K562 (cell line): ENCODE measurements at regions not wholly inside any gene's neighbourhood (a gene's known extent, or its start where the extent isn't known, plus 50 kb on each side); places are given as distances from the start of the nearest gene placed in this dataset.

Source experiments
- ATAC-seq: fragments of 200-7000 bp; cut with Tn5 transposase; 3 replicates; pipeline ENCODE4 v1.9.1; 2020; ENCODE audit warnings: moderate library complexity
- BruUV-seq: library from RNA; stranded (reverse); fragments of 400-500 nt; replicated peaks from 2 replicates; lab custom pipeline; 2021; lab: Mats Ljungman, UMichigan
- CTCF ChIA-PET: fragments of 300-600 bp; formaldehyde crosslinking; extraction: SDS; loops from one replicate; lab custom pipeline; 2021; ENCODE audit warnings: low intra/inter-chr PET ratio; lab: Yijun Ruan, JAX
- POLR2A ChIA-PET: fragments of 300-600, 350-650 bp; sonication (Branson Sonifier 250); formaldehyde crosslinking; extraction: SDS; loops from one replicate; lab custom pipeline; 2021; ENCODE audit warnings: antibody characterized with exemption, inconsistent platforms; lab: Yijun Ruan, JAX
- DNase-seq, 4 experiments: peaks; one replicate each; pipeline versions ENCODE4 v3.0.0 to v3.0.0-alpha.2; 2011 to 2018; ENCODE audit warnings: low spot score in 3 of 4, mixed read lengths in 3 of 4; ENCODE audit errors: extremely low read depth in 1 of 4
- FAIRE-seq: peaks from 2 replicates; lab custom pipeline; 2011; peaks lifted over from hg19 to GRCh38; lab: Jason Lieb, UNC
- H2AFZ ChIP-seq: 2 replicates; pipeline ENCODE4 v1.6.0; 2011; ENCODE audit warnings: low read depth, low read length, control low read depth, inconsistent platforms
- H3K27ac ChIP-seq: fragments of 200-600 bp; 3 replicates; pipeline ENCODE4 v1.8.0; 2011; ENCODE audit warnings: low read depth, mild to moderate bottlenecking, control low read depth, inconsistent platforms, low read length, moderate library complexity, mixed read lengths; ENCODE audit errors: extremely low read depth
- H3K27me3 ChIP-seq, 2 experiments: fragments of 300-600 bp in 1 of 2; 2 replicates in 1 of 2; 3 replicates in 1 of 2; pipeline versions ENCODE4 v1.6.0 to v1.8.0; 2011; ENCODE audit warnings: inconsistent platforms in 2 of 2, low read length in 2 of 2, mild to moderate bottlenecking in 1 of 2, mixed read lengths in 1 of 2, moderate library complexity in 1 of 2; ENCODE audit not compliant: control insufficient read depth in 2 of 2, insufficient read depth in 2 of 2
- H3K36me3 ChIP-seq: fragments of 300-600 bp; 3 replicates; pipeline ENCODE4 v1.8.0; 2011; ENCODE audit warnings: mild to moderate bottlenecking, low read length, inconsistent platforms; ENCODE audit not compliant: control insufficient read depth, insufficient read depth
- H3K4me1 ChIP-seq, 2 experiments: fragments of 200-600 bp in 1 of 2; replicated peaks in 1 of 2; 2 replicates in 1 of 2; 3 replicates in 1 of 2; pipeline versions ENCODE4 v1.5.1 to v1.8.0; 2011; ENCODE audit warnings: inconsistent platforms in 2 of 2, low read length in 2 of 2, mild to moderate bottlenecking in 1 of 2, mixed read lengths in 1 of 2, moderate library complexity in 1 of 2; ENCODE audit not compliant: control insufficient read depth in 2 of 2, insufficient read depth in 2 of 2
- H3K4me2 ChIP-seq: 2 replicates; pipeline ENCODE4 v1.6.1; 2011; ENCODE audit warnings: low read length, control low read depth, inconsistent platforms, mixed read lengths; ENCODE audit not compliant: insufficient read depth
- H3K4me3 ChIP-seq: fragments of 200-600 bp; sonication (generic), shearing (Covaris generic); 2 replicates; pipeline ENCODE4 v1.5.1; 2016; ENCODE audit warnings: control low read depth, inconsistent platforms
- H3K79me2 ChIP-seq: fragments of 200-600 bp; 3 replicates; pipeline ENCODE4 v1.8.0; 2011; ENCODE audit warnings: low read length, inconsistent platforms; ENCODE audit not compliant: control insufficient read depth, insufficient read depth
- H3K9ac ChIP-seq, 2 experiments: 2 replicates each; pipeline versions ENCODE4 v1.6.0 to v1.6.1; 2011; ENCODE audit warnings: low read depth in 2 of 2, low read length in 2 of 2, control low read depth in 1 of 2, inconsistent platforms in 1 of 2, mild to moderate bottlenecking in 1 of 2, mixed read lengths in 1 of 2; ENCODE audit not compliant: insufficient read depth in 1 of 2
- H3K9me1 ChIP-seq: one replicate; pipeline ENCODE4 v1.6.0; 2011; ENCODE audit warnings: inconsistent platforms, mild to moderate bottlenecking, low read length, moderate library complexity; ENCODE audit not compliant: control insufficient read depth, insufficient read depth
- H3K9me3 ChIP-seq: replicated peaks from 2 replicates; pipeline ENCODE4 v1.5.1; 2011; ENCODE audit warnings: low read depth, low read length, inconsistent platforms; ENCODE audit not compliant: control insufficient read depth, insufficient read depth
- H4K20me1 ChIP-seq: replicated peaks from 2 replicates; pipeline ENCODE4 v1.6.1; 2011; ENCODE audit warnings: low read length, inconsistent platforms, mixed read lengths; ENCODE audit not compliant: control insufficient read depth, insufficient read depth
- CEBPG ChIP-seq, 3 experiments: fragments of 200-800 bp in 1 of 3; sonication (Bioruptor generic) in 1 of 3; sonication (generic) in 1 of 3; formaldehyde crosslinking in 1 of 3; IDR thresholded peaks in 2 of 3; conservative IDR thresholded peaks in 1 of 3; 2 replicates each; pipeline versions ENCODE4 v1.6.1 to v1.8.0; 2016 to 2022; ENCODE audit warnings: missing compliant biosample characterization in 2 of 3, missing genetic modification characterization in 2 of 3, mild to moderate bottlenecking in 1 of 3, missing genetic modification reagents in 1 of 3
- MXD1 ChIP-seq: fragments of 250-450 bp; sonication (Bioruptor Pico); IDR thresholded peaks from 2 replicates; pipeline ENCODE4 v1.8.0; 2021; ENCODE audit warnings: borderline replicate concordance, mild to moderate bottlenecking, moderate library complexity; ENCODE audit not compliant: poor library complexity, severe bottlenecking
- RBBP5 ChIP-seq: fragments of 200-600 bp; sonication (generic); IDR thresholded peaks from 2 replicates; pipeline ENCODE4 v1.6.1; 2012; ENCODE audit warnings: borderline replicate concordance, mild to moderate bottlenecking, low read length, control low read depth, inconsistent platforms; ENCODE audit not compliant: insufficient read depth, poor library complexity, severe bottlenecking
- SRF ChIP-seq, 2 experiments: fragments of 250-450, 450-650 bp in 1 of 2; sonication (Bioruptor Pico) in 1 of 2; sonication (generic) in 1 of 2; formaldehyde crosslinking; IDR thresholded peaks; 2 replicates each; pipeline versions ENCODE4 v1.5.0 to v1.5.1; 2020 to 2022; ENCODE audit warnings: mild to moderate bottlenecking in 1 of 2, missing genetic modification reagents in 1 of 2
- ZNF79 ChIP-seq: fragments of 250-450 bp; sonication (Bioruptor Pico); IDR thresholded peaks from 2 replicates; pipeline ENCODE4 v1.4.0; 2020; ENCODE audit warnings: low read depth, mild to moderate bottlenecking, moderate library complexity
- WGBS: fragments of 100-300 bp; shearing (Covaris generic); methylation state at CpG from one replicate; pipeline ENCODE4 v1.1.6; 2016; ENCODE audit warnings: low coverage, mixed read lengths; ENCODE audit not compliant: insufficient coverage; ENCODE audit errors: missing lambda C conversion rate; 5-methylcytosine and 5-hydroxymethylcytosine counted together
- in situ Hi-C: fragments of 300-500 bp; cut with MboI; formaldehyde crosslinking; loops from 4 replicates; pipeline ENCODE4 v1.15.0; 2018; ENCODE audit warnings: inconsistent platforms, mixed read lengths
- intact Hi-C: fragments of 100-400 bp; cut with micrococcal nuclease; formaldehyde crosslinking; loops from 2 replicates; pipeline ENCODE4 v1.14.2; 2022

- FAIRE-seq (no peak), ATAC-seq (no peak), DNase-seq (no peak)
- Histone ChIP-seq H3K4me1 (no peaks in the 10 kb centered on the region), H3K4me3 (no peak overlapping the region), H3K9me1 (no peaks in the 10 kb centered on the region), H3K27ac (no peak overlapping the region), H2AFZ (no peak overlapping the region), H4K20me1 (no peaks in the 10 kb centered on the region), H3K36me3 (no peaks in the 10 kb centered on the region), H3K9ac (no peak overlapping the region), H3K4me2 (no peak overlapping the region), H3K9me3 (no peaks in the 10 kb centered on the region), H3K27me3 (no peaks in the 10 kb centered on the region), H3K79me2 (no peaks in the 10 kb centered on the region)
- intact Hi-C loops: no loop called here
- TF ChIP-seq CEBPG (CRISPR knock-in tag; IDR thresholded peaks at IDR 0.05) (no peak), CEBPG (tag; conservative IDR thresholded peaks at IDR 0.05 in 1 of 2, IDR thresholded peaks at IDR 0.05 in 1 of 2) (no peak), SRF (CRISPR knock-in tag; IDR thresholded peaks at IDR 0.05) (no peak), MXD1 (CRISPR knock-in tag) (no peak), RBBP5 (no peak), ZNF79 (CRISPR knock-in tag) (no peak)
- ChIA-PET CTCF (no interaction called here), POLR2A (no interaction called here)
- BruUV-seq: no TSS peak
- WGBS: 0% methylated on average over 1 of the region's 1 CpG
- in situ Hi-C loops: no loop called here
Measured at GRCh38 chr2:228268756-228269155, 87.3 kb upstream of the SPHKAP start.
